ENCODE measurements at regions not wholly inside any gene's neighbourhood (a gene's known extent, or its start where the extent isn't known, plus 50 kb on each side); places are given as distances from the start of the nearest gene placed in this dataset.

DNA sequence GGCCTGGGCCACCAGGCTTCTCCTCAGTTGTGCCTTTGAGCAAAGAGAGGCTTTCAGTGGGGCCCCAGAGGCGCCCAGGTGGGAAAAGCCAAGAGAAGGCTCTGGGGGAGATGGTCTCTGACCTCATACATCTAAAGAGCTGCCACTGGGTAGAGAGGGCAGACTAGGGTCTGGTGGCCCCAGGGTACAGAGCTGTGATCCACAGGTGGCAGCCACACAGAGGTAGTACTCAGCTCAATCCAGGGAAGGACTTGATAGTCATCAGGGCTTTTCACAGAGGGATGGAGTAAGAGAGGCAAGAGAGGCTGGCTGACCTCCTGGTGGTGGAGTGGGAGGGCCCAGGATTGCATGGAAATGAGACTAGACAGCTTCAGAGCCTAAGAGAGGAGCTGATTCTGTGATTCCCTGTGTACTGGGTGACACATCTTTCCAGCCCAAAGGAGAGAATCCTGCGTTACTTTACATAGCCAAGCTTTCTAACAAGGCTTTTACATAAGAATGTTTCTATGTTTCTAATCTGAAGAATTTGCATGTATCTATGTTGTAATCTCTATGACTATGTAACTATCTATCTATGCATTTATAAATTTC is 53.2 kb upstream of the PJA1 start:
- Histone ChIP-seq H3K9me3 (ENCODE audit: control extremely low read depth in 1 of 5, control insufficient read depth in 4 of 5, insufficient read depth in 2 of 5, low read depth in 1 of 5, low read length in 4 of 5) (no peaks in the 10 kb centered on the region), H3K4me1 (ENCODE audit: control extremely low read depth in 1 of 4, control insufficient read depth in 4 of 4, insufficient read depth in 4 of 4, low read length in 3 of 4) (peaks cover 0 to 13% (median 6%) of the 10 kb centered on the region in 4 experiments), H3K27me3 (replicated peaks in 2 of 5; ENCODE audit: control insufficient read depth in 4 of 5, insufficient read depth in 5 of 5, low read length in 4 of 5) (peaks cover 0 to 26% (median 0%) of the 10 kb centered on the region in 5 experiments), H3K36me3 (ENCODE audit: control insufficient read depth in 4 of 4, insufficient read depth in 4 of 4, low read length in 3 of 4) (no peaks in the 10 kb centered on the region), H3K27ac (ENCODE audit: insufficient read depth in 1 of 2, low read depth in 1 of 2, low read length in 2 of 2, poor library complexity in 1 of 2, severe bottlenecking in 2 of 2) (no peak overlapping the region), H3K4me3 (ENCODE audit: control insufficient read depth in 1 of 7, extremely low read depth in 1 of 7, insufficient read depth in 4 of 7, low read depth in 2 of 7, low read length in 6 of 7) (no peak overlapping the region)
- no peak for DNase-seq
- no CpG with 5 or more reads among the region's 2 CpGs for WGBS (ENCODE audit: insufficient coverage)
- ChIA-PET CTCF (interaction anchor here (1.0 to 1.6 kb wide), 5 partner anchors 10 to 485 kb away, joined by 3 to 5 read pairs (median 4); partner anchors contain the start of gene EFNB1), POLR2A (no interaction called here)

DNA sequence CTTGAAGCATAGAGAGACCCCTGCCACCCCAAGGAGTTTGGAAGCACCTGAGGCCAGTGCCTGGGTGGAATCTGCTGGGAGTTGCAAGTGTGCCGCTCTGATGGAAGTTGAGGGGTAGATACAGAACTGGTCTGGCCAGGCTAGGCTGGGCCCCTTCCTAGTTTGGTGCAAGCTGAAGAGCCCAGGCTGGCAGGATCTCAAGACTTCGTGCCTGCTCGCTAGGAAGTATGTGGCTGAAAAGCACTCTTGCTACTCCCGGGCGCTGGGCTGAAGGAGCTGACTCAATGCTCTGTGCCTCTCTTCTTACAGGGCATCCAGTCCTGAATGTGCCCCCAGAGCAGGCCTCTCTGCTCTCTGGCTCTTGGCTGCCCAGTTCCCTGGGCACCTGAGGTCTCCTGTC is 51.7 kb upstream of the PJA1 start:
- POLR2A ChIA-PET, result interaction anchor here (0.6 kb wide), 1 partner anchor 131 kb away, joined by 3 read pairs; no protein-coding TSS in a partner anchor
- Histone ChIP-seq H3K36me3 (ENCODE audit: control insufficient read depth in 4 of 4, insufficient read depth in 4 of 4, low read length in 3 of 4) (no peaks in the 10 kb centered on the region), H3K9me3 (ENCODE audit: control extremely low read depth in 1 of 5, control insufficient read depth in 4 of 5, insufficient read depth in 2 of 5, low read depth in 1 of 5, low read length in 4 of 5) (no peaks in the 10 kb centered on the region), H3K4me3 (ENCODE audit: control insufficient read depth in 1 of 7, extremely low read depth in 1 of 7, insufficient read depth in 4 of 7, low read depth in 2 of 7, low read length in 6 of 7) (no peak overlapping the region), H3K27ac (ENCODE audit: insufficient read depth in 1 of 2, low read depth in 1 of 2, low read length in 2 of 2, poor library complexity in 1 of 2, severe bottlenecking in 2 of 2) (no peak overlapping the region), H3K4me1 (ENCODE audit: control extremely low read depth in 1 of 4, control insufficient read depth in 4 of 4, insufficient read depth in 4 of 4, low read length in 3 of 4) (peaks cover 0 to 3% (median 1%) of the 10 kb centered on the region in 4 experiments), H3K27me3 (replicated peaks in 2 of 5; ENCODE audit: control insufficient read depth in 4 of 5, insufficient read depth in 5 of 5, low read length in 4 of 5) (peaks cover 0 to 25% (median 0%) of the 10 kb centered on the region in 5 experiments)
- CTCF ChIA-PET, result interaction anchor here (1.6 kb wide), 1 partner anchor 8 kb away, joined by 4 read pairs; no protein-coding TSS in a partner anchor
- WGBS (ENCODE audit: insufficient coverage), result 88% methylated on average over 5 of the region's 5 CpGs
- no peak for DNase-seq

DNA sequence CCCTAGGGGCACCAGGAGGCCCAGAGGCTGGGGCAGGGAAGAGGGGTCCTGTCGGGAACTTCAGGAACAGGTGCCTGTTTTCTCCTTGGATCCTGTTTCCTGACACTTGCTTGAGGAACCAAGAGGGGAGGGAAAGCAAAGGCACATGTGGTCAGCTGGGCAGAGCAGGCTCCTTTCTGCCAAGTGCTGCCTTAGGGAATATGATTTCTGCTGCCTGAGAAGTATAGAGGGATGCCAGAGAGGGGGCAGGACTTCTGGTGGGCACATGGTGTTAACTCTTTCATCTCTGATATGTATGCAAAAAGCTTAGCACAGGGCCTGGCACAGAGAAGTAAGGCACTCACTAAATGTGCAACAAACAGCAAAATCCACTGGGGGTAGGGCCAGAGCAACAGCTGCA is 51.2 kb upstream of the PJA1 start:
- ChIA-PET POLR2A (interaction anchor here (0.6 kb wide), 1 partner anchor 131 kb away, joined by 3 read pairs; no protein-coding TSS in a partner anchor), CTCF (no interaction called here)
- no peak overlapping the region for H3K27ac ChIP-seq (ENCODE audit: insufficient read depth in 1 of 2, low read depth in 1 of 2, low read length in 2 of 2, poor library complexity in 1 of 2, severe bottlenecking in 2 of 2)
- peaks cover 0 to 26% (median 0%) of the 10 kb centered on the region in 5 experiments for H3K27me3 ChIP-seq (replicated peaks in 2 of 5; ENCODE audit: control insufficient read depth in 4 of 5, insufficient read depth in 5 of 5, low read length in 4 of 5)
- DNase-seq, result no peak
- H3K4me1 ChIP-seq (ENCODE audit: control extremely low read depth in 1 of 4, control insufficient read depth in 4 of 4, insufficient read depth in 4 of 4, low read length in 3 of 4), result no peaks in the 10 kb centered on the region
- H3K36me3 ChIP-seq (ENCODE audit: control insufficient read depth in 4 of 4, insufficient read depth in 4 of 4, low read length in 3 of 4), result no peaks in the 10 kb centered on the region
- no peak overlapping the region for H3K4me3 ChIP-seq (ENCODE audit: control insufficient read depth in 1 of 7, extremely low read depth in 1 of 7, insufficient read depth in 4 of 7, low read depth in 2 of 7, low read length in 6 of 7)
- H3K9me3 ChIP-seq (ENCODE audit: control extremely low read depth in 1 of 5, control insufficient read depth in 4 of 5, insufficient read depth in 2 of 5, low read depth in 1 of 5, low read length in 4 of 5), result no peaks in the 10 kb centered on the region
- 43% methylated on average over 1 of the region's 1 CpG for whole genome bisulfite sequencing (ENCODE audit: insufficient coverage)

DNA sequence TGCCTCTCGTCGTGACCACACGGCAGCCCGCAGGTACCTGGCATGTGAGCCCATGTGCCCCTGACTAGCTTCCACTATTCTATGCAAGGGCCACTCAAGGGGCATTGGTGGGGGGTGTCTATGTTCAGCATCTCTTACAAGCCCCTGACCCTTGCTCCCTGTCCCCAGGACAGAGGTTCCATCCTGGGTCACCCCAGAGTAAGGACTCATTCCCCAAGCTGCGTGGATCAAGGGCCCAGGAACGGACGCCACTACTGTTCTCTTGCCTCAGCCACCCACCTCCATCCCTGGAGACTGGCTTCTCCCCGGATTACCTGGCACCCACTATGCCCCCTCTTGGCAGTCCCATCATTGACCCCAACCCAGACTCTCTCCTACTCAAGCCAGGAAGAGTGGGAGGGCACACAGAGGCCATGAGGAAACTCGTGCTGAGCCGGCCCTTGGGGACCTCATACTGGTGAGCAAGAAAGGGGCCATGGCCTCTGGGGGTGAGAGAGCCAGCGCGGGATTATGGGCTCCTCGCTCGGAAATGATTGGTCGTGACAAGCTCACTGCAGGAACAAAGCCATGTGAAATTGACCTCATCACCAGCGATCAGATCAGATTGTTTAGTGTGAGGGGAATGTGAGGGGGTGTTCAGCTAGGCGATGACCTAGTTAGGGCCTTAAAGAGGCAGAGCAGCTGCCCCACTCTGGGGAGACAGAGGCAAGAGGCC is 50.1 kb upstream of the PJA1 start:
- no peak overlapping the region for H3K4me3 ChIP-seq (ENCODE audit: control insufficient read depth in 1 of 7, extremely low read depth in 1 of 7, insufficient read depth in 4 of 7, low read depth in 2 of 7, low read length in 6 of 7)
- ChIA-PET CTCF (interaction anchor here (0.8 kb wide), 1 partner anchor 60 kb away, joined by 3 read pairs; no protein-coding TSS in a partner anchor), POLR2A (no interaction called here)
- no peaks in the 10 kb centered on the region for H3K36me3 ChIP-seq (ENCODE audit: control insufficient read depth in 4 of 4, insufficient read depth in 4 of 4, low read length in 3 of 4)
- no peaks in the 10 kb centered on the region for H3K9me3 ChIP-seq (ENCODE audit: control extremely low read depth in 1 of 5, control insufficient read depth in 4 of 5, insufficient read depth in 2 of 5, low read depth in 1 of 5, low read length in 4 of 5)
- no peak overlapping the region for H3K27ac ChIP-seq (ENCODE audit: insufficient read depth in 1 of 2, low read depth in 1 of 2, low read length in 2 of 2, poor library complexity in 1 of 2, severe bottlenecking in 2 of 2)
- no peak for DNase-seq
- H3K27me3 ChIP-seq (replicated peaks in 2 of 5; ENCODE audit: control insufficient read depth in 4 of 5, insufficient read depth in 5 of 5, low read length in 4 of 5), result peaks cover 0 to 23% (median 0%) of the 10 kb centered on the region in 5 experiments
- H3K4me1 ChIP-seq (ENCODE audit: control extremely low read depth in 1 of 4, control insufficient read depth in 4 of 4, insufficient read depth in 4 of 4, low read length in 3 of 4), result no peaks in the 10 kb centered on the region
- WGBS (ENCODE audit: insufficient coverage), result 89% methylated on average over 13 of the region's 17 CpGs
